H1 (cell line): ENCODE measurements at regions not wholly inside any gene's neighbourhood (a gene's known extent, or its start where the extent isn't known, plus 50 kb on each side); places are given as distances from the start of the nearest gene placed in this dataset.

Source experiments
- CTCF ChIA-PET: fragments of 300-600 bp; sonication (Branson Sonifier 250); formaldehyde crosslinking; loops from one replicate; lab custom pipeline; 2021; ENCODE audit not compliant: partially characterized antibody; lab: Charles Lee
- POLR2A ChIA-PET: fragments of 300-600 bp; sonication (Branson Sonifier 250); formaldehyde crosslinking; loops from one replicate; lab custom pipeline; 2021; ENCODE audit warnings: inconsistent platforms; ENCODE audit not compliant: partially characterized antibody; lab: Charles Lee
- DNase-seq, 2 experiments: peaks; one replicate each; pipeline versions ENCODE4 v3.0.0 to v3.0.0-alpha.2; 2010 to 2022; ENCODE audit warnings: low spot score in 2 of 2, low read depth in 1 of 2, mixed read lengths in 1 of 2
- FAIRE-seq: peaks from 2 replicates; lab custom pipeline; 2011; peaks lifted over from hg19 to GRCh38; lab: Jason Lieb, UNC
- H2AFZ ChIP-seq: 2 replicates; pipeline ENCODE4 v1.8.1; 2012; ENCODE audit warnings: low read length, inconsistent platforms
- H2AK5ac ChIP-seq: 2 replicates; pipeline ENCODE4 v1.6.1; 2013; ENCODE audit warnings: low read depth, low read length
- H2BK120ac ChIP-seq: replicated peaks from 2 replicates; pipeline ENCODE3; 2013; ENCODE audit warnings: low read depth, low read length, inconsistent platforms
- H2BK12ac ChIP-seq: 2 replicates; pipeline ENCODE4 v1.6.1; 2013; ENCODE audit warnings: low read depth, low read length
- H2BK15ac ChIP-seq: 2 replicates; pipeline ENCODE4 v1.6.1; 2013; ENCODE audit warnings: low read length
- H2BK20ac ChIP-seq: 2 replicates; pipeline ENCODE4 v1.6.1; 2013; ENCODE audit warnings: low read length
- H2BK5ac ChIP-seq: 2 replicates; pipeline ENCODE4 v1.6.1; 2013; ENCODE audit warnings: low read depth, low read length
- H3K14ac ChIP-seq: 2 replicates; pipeline ENCODE4 v1.6.1; 2013; ENCODE audit warnings: inconsistent platforms; ENCODE audit not compliant: insufficient read length
- H3K18ac ChIP-seq: 2 replicates; pipeline ENCODE4 v1.6.1; 2013; ENCODE audit warnings: low read length; ENCODE audit errors: extremely low read depth
- H3K23ac ChIP-seq: 2 replicates; pipeline ENCODE4 v1.6.1; 2013; ENCODE audit warnings: inconsistent platforms; ENCODE audit not compliant: insufficient read length
- H3K23me2 ChIP-seq: 2 replicates; pipeline ENCODE4 v1.6.1; 2013; ENCODE audit warnings: low read depth, low read length
- H3K27ac ChIP-seq: 2 replicates; pipeline ENCODE4 v1.6.1; 2011; ENCODE audit warnings: low read depth, low read length, inconsistent platforms
- H3K27me3 ChIP-seq, 4 experiments: replicated peaks in 1 of 4; 1 replicate in 1 of 4; 2 replicates in 3 of 4; pipeline versions ENCODE4 v1.6.1 to v1.8.1; 2011 to 2013; ENCODE audit warnings: low read length in 3 of 4, mild to moderate bottlenecking in 3 of 4, inconsistent platforms in 2 of 4, mixed read lengths in 2 of 4, moderate library complexity in 1 of 4; ENCODE audit not compliant: control insufficient read depth in 3 of 4, insufficient read depth in 3 of 4; ENCODE audit errors: extremely low read depth in 1 of 4
- H3K36me3 ChIP-seq, 4 experiments: 2 replicates each; pipeline versions ENCODE4 v1.6.1 to v1.8.1; 2011 to 2013; ENCODE audit warnings: mild to moderate bottlenecking in 4 of 4, low read length in 3 of 4, moderate library complexity in 2 of 4, control low read depth in 1 of 4, inconsistent platforms in 1 of 4; ENCODE audit not compliant: insufficient read depth in 4 of 4, control insufficient read depth in 2 of 4
- H3K4ac ChIP-seq: replicated peaks from 2 replicates; pipeline ENCODE3; 2013; ENCODE audit warnings: low read length, low read depth, mixed read lengths, inconsistent platforms; ENCODE audit not compliant: insufficient read length
- H3K4me1 ChIP-seq, 4 experiments: replicated peaks in 1 of 4; 1 replicate in 1 of 4; 2 replicates in 3 of 4; pipeline versions ENCODE4 v1.6.1 to v1.8.1; 2011 to 2013; ENCODE audit warnings: low read length in 3 of 4, inconsistent platforms in 2 of 4, mixed read lengths in 1 of 4; ENCODE audit not compliant: insufficient read depth in 4 of 4, control insufficient read depth in 3 of 4
- H3K4me2 ChIP-seq, 2 experiments: 2 replicates each; pipeline versions ENCODE4 v1.6.1 to v1.8.1; 2011 to 2013; ENCODE audit warnings: low read depth in 2 of 2, low read length in 2 of 2, control low read depth in 1 of 2, inconsistent platforms in 1 of 2, mild to moderate bottlenecking in 1 of 2; ENCODE audit not compliant: insufficient read depth in 1 of 2
- H3K4me3 ChIP-seq, 4 experiments: fragments of 200-600, 300-600 bp in 1 of 4; sonication (generic), shearing (Covaris generic), sonication (Bioruptor Twin) in 1 of 4; 2 replicates each; pipeline versions ENCODE4 v1.5.1 to v1.8.1; 2011 to 2016; ENCODE audit warnings: low read length in 4 of 4, low read depth in 3 of 4, control low read depth in 2 of 4, inconsistent platforms in 2 of 4, mild to moderate bottlenecking in 2 of 4, mixed read lengths in 1 of 4, moderate library complexity in 1 of 4; ENCODE audit not compliant: insufficient read depth in 2 of 4; ENCODE audit errors: extremely low read depth in 1 of 4
- H3K56ac ChIP-seq: replicated peaks from 2 replicates; pipeline ENCODE3; 2013; ENCODE audit warnings: low read depth, mild to moderate bottlenecking, mixed read lengths, low read length, inconsistent platforms; ENCODE audit not compliant: insufficient read length
- H3K79me1 ChIP-seq: 2 replicates; pipeline ENCODE4 v1.6.1; 2013; ENCODE audit warnings: low read depth, low read length, control low read depth
- H3K79me2 ChIP-seq, 2 experiments: 2 replicates each; pipeline versions ENCODE4 v1.6.1 to v1.8.1; 2012 to 2013; ENCODE audit warnings: low read length in 2 of 2, mild to moderate bottlenecking in 2 of 2, inconsistent platforms in 1 of 2; ENCODE audit not compliant: insufficient read depth in 2 of 2, control insufficient read depth in 1 of 2
- H3K9ac ChIP-seq, 4 experiments: replicated peaks in 1 of 4; 1 replicate in 1 of 4; 2 replicates in 3 of 4; pipeline versions ENCODE4 v1.6.1 to v1.8.1; 2011 to 2013; ENCODE audit warnings: low read depth in 3 of 4, low read length in 3 of 4, control low read depth in 2 of 4, mild to moderate bottlenecking in 2 of 4, moderate library complexity in 2 of 4, inconsistent platforms in 1 of 4; ENCODE audit errors: extremely low read depth in 1 of 4
- H3K9me3 ChIP-seq, 2 experiments: 2 replicates each; pipeline versions ENCODE4 v1.6.1 to v1.8.1; 2012 to 2013; ENCODE audit warnings: mild to moderate bottlenecking in 2 of 2, moderate library complexity in 2 of 2, control low read depth in 1 of 2, inconsistent platforms in 1 of 2, low read depth in 1 of 2, low read length in 1 of 2, mixed read lengths in 1 of 2; ENCODE audit not compliant: insufficient read depth in 2 of 2
- H4K20me1 ChIP-seq, 2 experiments: replicated peaks in 1 of 2; 2 replicates each; pipeline versions ENCODE3 to v1.8.1; 2011 to 2013; ENCODE audit warnings: inconsistent platforms in 2 of 2, low read length in 2 of 2, mild to moderate bottlenecking in 1 of 2; ENCODE audit not compliant: insufficient read depth in 2 of 2, control insufficient read depth in 1 of 2
- H4K5ac ChIP-seq: 2 replicates; pipeline ENCODE4 v1.6.1; 2013; ENCODE audit warnings: low read length, low read depth, mixed read lengths, inconsistent platforms; ENCODE audit not compliant: insufficient read length
- H4K8ac ChIP-seq: 2 replicates; pipeline ENCODE4 v1.8.0; 2013; ENCODE audit warnings: mild to moderate bottlenecking, moderate library complexity, low read length, inconsistent platforms; ENCODE audit not compliant: insufficient read depth; ENCODE audit errors: extremely low read depth
- H4K91ac ChIP-seq: replicated peaks from 2 replicates; pipeline ENCODE3; 2013; ENCODE audit warnings: low read length, mixed read lengths, inconsistent platforms; ENCODE audit not compliant: insufficient read length
- BACH1 ChIP-seq: IDR thresholded peaks from 2 replicates; pipeline ENCODE4 v1.6.1; 2012; ENCODE audit warnings: low read length, improper control_type of control experiment
- BCL11A ChIP-seq, 2 experiments: IDR thresholded peaks; one replicate each; pipeline ENCODE4 v1.6.1; 2011; ENCODE audit warnings: low read depth in 2 of 2, low read length in 2 of 2, mild to moderate bottlenecking in 2 of 2
- CBX8 ChIP-seq: fragments of 300-800, 300-1000 bp; sonication (generic); IDR thresholded peaks from 2 replicates; pipeline ENCODE4 v1.7.1; 2016; ENCODE audit warnings: low read depth, low read length, borderline replicate concordance
- CHD2 ChIP-seq: IDR thresholded peaks from 2 replicates; pipeline ENCODE4 v1.6.1; 2012; ENCODE audit warnings: low read length, improper control_type of control experiment
- EGR1 ChIP-seq: IDR thresholded peaks from 2 replicates; pipeline ENCODE4 v1.6.1; 2011; ENCODE audit warnings: low read depth, low read length, borderline replicate concordance
- GTF2F1 ChIP-seq: IDR thresholded peaks from 2 replicates; pipeline ENCODE4 v1.6.1; 2012; ENCODE audit warnings: low read depth, low read length, improper control_type of control experiment, borderline replicate concordance
- HDAC2 ChIP-seq, 2 experiments: fragments of 300-600 bp in 1 of 2; sonication (generic) in 1 of 2; IDR thresholded peaks; 2 replicates each; pipeline ENCODE4 v1.6.1; 2011 to 2012; ENCODE audit warnings: low read depth in 2 of 2, low read length in 2 of 2, mild to moderate bottlenecking in 2 of 2, moderate library complexity in 2 of 2, borderline replicate concordance in 1 of 2, inconsistent platforms in 1 of 2
- KDM4A ChIP-seq: IDR thresholded peaks from one replicate; pipeline ENCODE4 v1.7.1; 2012; ENCODE audit warnings: low read depth, mild to moderate bottlenecking, moderate library complexity, low read length, inconsistent platforms; ENCODE audit not compliant: severe bottlenecking
- NANOG ChIP-seq: IDR thresholded peaks from 2 replicates; pipeline ENCODE4 v1.6.1; 2011; ENCODE audit warnings: low read length, low read depth, mild to moderate bottlenecking, inconsistent platforms; ENCODE audit not compliant: insufficient read depth, poor library complexity, severe bottlenecking
- PHF8 ChIP-seq: fragments of 200-600 bp; sonication (generic); conservative IDR thresholded peaks from 2 replicates; pipeline ENCODE4 v1.7.1; 2012; ENCODE audit warnings: low read depth, mild to moderate bottlenecking, inconsistent platforms, low read length, moderate library complexity
- RNF2 ChIP-seq: fragments of 200-900, 300-1000 bp; sonication (generic); IDR thresholded peaks from 2 replicates; pipeline ENCODE4 v1.7.1; 2016; ENCODE audit warnings: borderline replicate concordance, low read depth, mild to moderate bottlenecking, antibody characterized with exemption, low read length; ENCODE audit not compliant: poor library complexity, severe bottlenecking; ENCODE audit errors: missing control alignments
- RXRA ChIP-seq: IDR thresholded peaks from 2 replicates; pipeline ENCODE4 v1.6.1; 2011; ENCODE audit warnings: low read depth, mild to moderate bottlenecking, low read length, moderate library complexity; ENCODE audit not compliant: insufficient read depth
- SAP30 ChIP-seq: fragments of 300-600 bp; sonication (generic); IDR thresholded peaks from 2 replicates; pipeline ENCODE4 v1.7.1; 2012; ENCODE audit warnings: low read length, moderate library complexity, mild to moderate bottlenecking, inconsistent platforms; ENCODE audit not compliant: insufficient read depth, insufficient replicate concordance
- SP1 ChIP-seq: IDR thresholded peaks from 2 replicates; pipeline ENCODE4 v1.6.1; 2011; ENCODE audit warnings: low read depth, low read length
- SP4 ChIP-seq: IDR thresholded peaks from 2 replicates; pipeline ENCODE4 v1.6.1; 2012; ENCODE audit warnings: low read length, inconsistent platforms
- WGBS, 2 experiments: shearing (Covaris generic) in 1 of 2; methylation state at CpG; one replicate each; pipeline versions ENCODE4 v1.1.6 to v1.1.7; 2013 to 2015; ENCODE audit warnings: low lambda C conversion rate in 2 of 2, mixed read lengths in 2 of 2, inconsistent platforms in 1 of 2, low coverage in 1 of 2, missing lambda C conversion rate in 1 of 2; ENCODE audit not compliant: insufficient replicate concordance in 2 of 2, insufficient coverage in 1 of 2, insufficient read length in 1 of 2; ENCODE audit errors: extremely low coverage in 1 of 2, missing lambda C conversion rate in 1 of 2; 5-methylcytosine and 5-hydroxymethylcytosine counted together

DNA sequence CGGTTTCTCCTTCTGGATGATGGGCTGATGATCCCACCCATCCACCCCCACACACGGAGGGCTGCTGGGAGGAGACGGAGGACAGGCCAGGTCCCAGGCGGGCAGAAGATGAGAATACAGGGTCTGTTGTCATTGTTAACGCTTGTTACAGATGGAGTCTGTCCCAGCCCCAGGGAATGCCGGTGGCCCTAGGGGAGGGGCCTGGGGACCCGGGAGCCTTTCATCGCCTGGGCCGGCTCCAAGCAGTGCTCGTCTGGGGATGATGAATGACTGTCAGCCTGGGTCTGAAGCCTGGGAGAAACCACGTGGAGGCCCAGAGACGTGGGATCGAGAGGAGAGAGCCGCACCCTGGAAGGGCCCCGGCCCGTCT, 69.2 kb downstream of the UNCX start:
- H3K36me3 ChIP-seq: no peaks in the 10 kb centered on the region
- H4K91ac ChIP-seq: no peak overlapping the region
- H2AK5ac ChIP-seq: no peak overlapping the region
- no peak overlapping the region for H4K8ac ChIP-seq
- no peak overlapping the region for H3K27ac ChIP-seq
- no peak overlapping the region for H3K23ac ChIP-seq
- no peaks in the 10 kb centered on the region for H3K79me2 ChIP-seq
- H3K4me1 ChIP-seq: no peaks in the 10 kb centered on the region; a peak in 1 of 7 replicates
- H3K18ac ChIP-seq: no peak overlapping the region
- H4K5ac ChIP-seq: no peak overlapping the region
- no peaks in the 10 kb centered on the region for H4K20me1 ChIP-seq
- no peak for DNase-seq
- no peak overlapping the region for H2AFZ ChIP-seq
- H3K9ac ChIP-seq: no peak overlapping the region
- 87% methylated on average over 12 of the region's 16 CpGs; no CpG with 5 or more reads in 1 of the 2 experiments for WGBS, 2 experiments
- no peak overlapping the region for H3K4ac ChIP-seq
- H2BK20ac ChIP-seq: no peak overlapping the region
- no peak overlapping the region for H3K4me3 ChIP-seq
- no peaks in the 10 kb centered on the region for H3K27me3 ChIP-seq
- no peak overlapping the region for H2BK5ac ChIP-seq
- FAIRE-seq: no peak
- no peak overlapping the region for H2BK12ac ChIP-seq
- ChIA-PET POLR2A (interaction anchor here (0.8 kb wide), 1 partner anchor 11 kb away, joined by 3 read pairs; no protein-coding TSS in a partner anchor), CTCF (no interaction called here)
- no peak overlapping the region for H3K14ac ChIP-seq
- H3K9me3 ChIP-seq: no peaks in the 10 kb centered on the region
- H3K4me2 ChIP-seq: no peak overlapping the region
- H3K56ac ChIP-seq: no peak overlapping the region
- peaks cover 7% of the 10 kb centered on the region; the same call in 1 of the 2 replicates for H3K23me2 ChIP-seq
- no peaks in the 10 kb centered on the region for H3K79me1 ChIP-seq
- H2BK120ac ChIP-seq: no peak overlapping the region
- no peak overlapping the region for H2BK15ac ChIP-seq
- TF ChIP-seq RXRA (no peak), CHD2 (no peak), EGR1 (no peak), BCL11A (IDR thresholded peaks at IDR 0.05; ENCODE audit: low read depth in 2 of 2, low read length in 2 of 2) (no peak), CBX8 (no peak), SAP30 (no peak), SP4 (no peak), RNF2 (no peak), SP1 (no peak), GTF2F1 (no peak), PHF8 (no peak), KDM4A (no peak), NANOG (no peak), BACH1 (no peak), HDAC2 (IDR thresholded peaks at IDR 0.05; ENCODE audit: borderline replicate concordance in 1 of 2, low read depth in 2 of 2, low read length in 2 of 2) (no peak)
